ENCODE measurements at regions not wholly inside any gene's neighbourhood (a gene's known extent, or its start where the extent isn't known, plus 50 kb on each side); places are given as distances from the start of the nearest gene placed in this dataset.

- TF ChIP-seq, protein P1, sequence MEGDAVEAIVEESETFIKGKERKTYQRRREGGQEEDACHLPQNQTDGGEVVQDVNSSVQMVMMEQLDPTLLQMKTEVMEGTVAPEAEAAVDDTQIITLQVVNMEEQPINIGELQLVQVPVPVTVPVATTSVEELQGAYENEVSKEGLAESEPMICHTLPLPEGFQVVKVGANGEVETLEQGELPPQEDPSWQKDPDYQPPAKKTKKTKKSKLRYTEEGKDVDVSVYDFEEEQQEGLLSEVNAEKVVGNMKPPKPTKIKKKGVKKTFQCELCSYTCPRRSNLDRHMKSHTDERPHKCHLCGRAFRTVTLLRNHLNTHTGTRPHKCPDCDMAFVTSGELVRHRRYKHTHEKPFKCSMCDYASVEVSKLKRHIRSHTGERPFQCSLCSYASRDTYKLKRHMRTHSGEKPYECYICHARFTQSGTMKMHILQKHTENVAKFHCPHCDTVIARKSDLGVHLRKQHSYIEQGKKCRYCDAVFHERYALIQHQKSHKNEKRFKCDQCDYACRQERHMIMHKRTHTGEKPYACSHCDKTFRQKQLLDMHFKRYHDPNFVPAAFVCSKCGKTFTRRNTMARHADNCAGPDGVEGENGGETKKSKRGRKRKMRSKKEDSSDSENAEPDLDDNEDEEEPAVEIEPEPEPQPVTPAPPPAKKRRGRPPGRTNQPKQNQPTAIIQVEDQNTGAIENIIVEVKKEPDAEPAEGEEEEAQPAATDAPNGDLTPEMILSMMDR (conservative IDR thresholded peaks at IDR 0.05 in 1 of 2, IDR thresholded peaks at IDR 0.05 in 1 of 2; ENCODE audit: extremely low read depth in 1 of 2, insufficient read depth in 1 of 2, low read depth in 1 of 2, low read length in 2 of 2), result no peak
- TF ChIP-seq EZH2 (IDR thresholded peaks at IDR 0.05; ENCODE audit: borderline replicate concordance, low read length), result no peak
Observed at GRCh38 chr16:47780213-47780875, 319.2 kb downstream of the PHKB start.

Measured in mammary epithelial cell (primary cell).